HCT116 (cell line): ENCODE measurements at regions not wholly inside any gene's neighbourhood (a gene's known extent, or its start where the extent isn't known, plus 50 kb on each side); places are given as distances from the start of the nearest gene placed in this dataset.

ENCODE experiments used
- ATAC-seq: fragments of 200-7000 bp; cut with Tn5 transposase; 2 replicates; pipeline ENCODE4 v1.9.1; 2020; ENCODE audit warnings: mild to moderate bottlenecking, moderate library complexity
- BruUV-seq: library from RNA; stranded (reverse); fragments of 400-500 nt; replicated peaks from 2 replicates; lab custom pipeline; 2021; lab: Mats Ljungman, UMichigan
- CTCF ChIA-PET: fragments of 300-600 bp; sonication (Branson Sonifier 250); formaldehyde crosslinking; loops from one replicate; lab custom pipeline; 2021; ENCODE audit warnings: antibody characterized with exemption; lab: Charles Lee
- POLR2A ChIA-PET: fragments of 300-600, 350-600 bp; sonication (Branson Sonifier 250); formaldehyde crosslinking; loops from one replicate; lab custom pipeline; 2021; ENCODE audit warnings: antibody characterized with exemption; lab: Charles Lee
- RAD21 ChIA-PET, 2 experiments: fragments of 300-600 bp; sonication (Branson Sonifier 250); formaldehyde crosslinking; loops; one replicate each; lab custom pipeline; 2023; ENCODE audit warnings: low total read pairs in 2 of 2; ENCODE audit not compliant: uncharacterized antibody in 2 of 2, unreplicated experiment in 2 of 2, low non-redundant PET in 1 of 2; lab: Charles Lee
- DNase-seq: peaks from one replicate; pipeline ENCODE4 v3.0.0-alpha.2; 2010; ENCODE audit warnings: low read depth, low spot score
- H2AFZ ChIP-seq: fragments of 200-600 bp; shearing (Covaris generic), sonication (generic); 2 replicates; pipeline ENCODE4 v1.6.1; 2017; ENCODE audit warnings: low read depth, mixed run types, mixed read lengths, antibody characterized with exemption, low read length; ENCODE audit not compliant: poor library complexity, severe bottlenecking
- H3K27ac ChIP-seq: 2 replicates; pipeline ENCODE4 v1.5.1; 2012; ENCODE audit warnings: low read depth, low read length
- H3K27me3 ChIP-seq: fragments of 200-600 bp; sonication (generic); 2 replicates; pipeline ENCODE4 v1.6.1; 2016; ENCODE audit warnings: mixed run types, low read length, mixed read lengths; ENCODE audit not compliant: insufficient read depth
- H3K36me3 ChIP-seq, 2 experiments: fragments of 200-500 bp in 1 of 2; fragments of 200-600 bp in 1 of 2; sonication (Bioruptor generic) in 1 of 2; sonication (generic) in 1 of 2; 2 replicates each; pipeline versions ENCODE4 v1.5.1 to v1.6.1; 2014 to 2016; ENCODE audit warnings: low read length in 2 of 2, inconsistent platforms in 1 of 2, mixed read lengths in 1 of 2, mixed run types in 1 of 2; ENCODE audit not compliant: insufficient read depth in 2 of 2, control insufficient read depth in 1 of 2
- H3K4me1 ChIP-seq, 2 experiments: fragments of 200-600 bp in 1 of 2; sonication (generic) in 1 of 2; 2 replicates each; pipeline versions ENCODE4 v1.5.1 to v1.6.1; 2012 to 2017; ENCODE audit warnings: low read length in 2 of 2, inconsistent platforms in 1 of 2, mild to moderate bottlenecking in 1 of 2, mixed read lengths in 1 of 2, mixed run types in 1 of 2, moderate library complexity in 1 of 2; ENCODE audit not compliant: insufficient read depth in 2 of 2, control insufficient read depth in 1 of 2
- H3K4me2 ChIP-seq: fragments of 200-600 bp; sonication (generic); 2 replicates; pipeline ENCODE4 v1.6.1; 2017; ENCODE audit warnings: mixed run types, low read length, mixed read lengths
- H3K4me3 ChIP-seq, 2 experiments: fragments of 200-600 bp in 1 of 2; sonication (generic) in 1 of 2; replicated peaks in 1 of 2; 2 replicates each; pipeline ENCODE4 v1.5.1; 2011 to 2016; ENCODE audit warnings: low read length in 2 of 2, control low read depth in 1 of 2, low read depth in 1 of 2, mild to moderate bottlenecking in 1 of 2, mixed read lengths in 1 of 2, mixed run types in 1 of 2
- H3K79me2 ChIP-seq: fragments of 200-600 bp; sonication (generic); 2 replicates; pipeline ENCODE4 v1.6.1; 2017; ENCODE audit warnings: mild to moderate bottlenecking, mixed run types, low read length, moderate library complexity, mixed read lengths; ENCODE audit not compliant: insufficient read depth
- H3K9ac ChIP-seq: fragments of 200-600 bp; sonication (generic); 2 replicates; pipeline ENCODE4 v1.6.1; 2016; ENCODE audit warnings: low read length, mixed read lengths
- H3K9me2 ChIP-seq: fragments of 200-600 bp; sonication (generic), shearing (Covaris generic); 2 replicates; pipeline ENCODE4 v1.6.1; 2017; ENCODE audit warnings: mixed run types, mild to moderate bottlenecking, moderate library complexity; ENCODE audit not compliant: insufficient read depth
- H3K9me3 ChIP-seq, 2 experiments: fragments of 200-500 bp in 1 of 2; fragments of 200-600 bp in 1 of 2; sonication (Bioruptor generic) in 1 of 2; sonication (generic) in 1 of 2; 2 replicates each; pipeline ENCODE4 v1.6.1; 2014 to 2017; ENCODE audit warnings: low read length in 2 of 2, mixed read lengths in 2 of 2, inconsistent platforms in 1 of 2, low read depth in 1 of 2, mild to moderate bottlenecking in 1 of 2, mixed run types in 1 of 2, moderate library complexity in 1 of 2; ENCODE audit not compliant: control insufficient read depth in 1 of 2, insufficient read depth in 1 of 2
- H4K20me1 ChIP-seq: fragments of 200-600 bp; sonication (generic), shearing (Covaris generic); 2 replicates; pipeline ENCODE4 v1.6.1; 2017; ENCODE audit warnings: mixed run types, mild to moderate bottlenecking, moderate library complexity; ENCODE audit not compliant: insufficient read depth
- ELF1 ChIP-seq: IDR thresholded peaks from 2 replicates; pipeline ENCODE4 v1.6.1; 2012; ENCODE audit warnings: low read depth, borderline replicate concordance
- EZH2 ChIP-seq: fragments of 200-600 bp; sonication (generic); IDR thresholded peaks from 2 replicates; pipeline ENCODE4 v1.6.1; 2017; ENCODE audit warnings: antibody characterized with exemption, mixed run types
- FOSL1 ChIP-seq: IDR thresholded peaks from 2 replicates; pipeline ENCODE4 v1.6.1; 2012; ENCODE audit warnings: low read depth
- JUND ChIP-seq: IDR thresholded peaks from 2 replicates; pipeline ENCODE4 v1.6.1; 2012
- POLR2AphosphoS5 ChIP-seq: IDR thresholded peaks from 2 replicates; pipeline ENCODE4 v1.6.1; 2011; ENCODE audit warnings: mild to moderate bottlenecking, low read depth, low read length, moderate library complexity
- SIN3A ChIP-seq: IDR thresholded peaks from 2 replicates; pipeline ENCODE4 v1.6.1; 2012; ENCODE audit warnings: low read depth
- SP1 ChIP-seq: IDR thresholded peaks from 2 replicates; pipeline ENCODE4 v1.6.1; 2012; ENCODE audit warnings: low read depth
- SRF ChIP-seq: IDR thresholded peaks from 2 replicates; pipeline ENCODE4 v1.6.1; 2012; ENCODE audit warnings: low read depth
- TCF7L2 ChIP-seq: IDR thresholded peaks from 2 replicates; pipeline ENCODE4 v1.7.0; 2011; ENCODE audit warnings: borderline replicate concordance, inconsistent platforms; ENCODE audit not compliant: insufficient read depth, insufficient read length; ENCODE audit errors: extremely low read depth
- YY1 ChIP-seq: IDR thresholded peaks from 2 replicates; pipeline ENCODE4 v1.6.1; 2011; ENCODE audit warnings: low read length, low read depth, moderate library complexity, mild to moderate bottlenecking; ENCODE audit not compliant: insufficient replicate concordance; ENCODE audit errors: extremely low read depth
- ZFX ChIP-seq: fragments of 450-650 bp; IDR thresholded peaks from 2 replicates; pipeline ENCODE4 v1.6.1; 2017
- ZNF274 ChIP-seq: fragments of 200-500 bp; sonication (Bioruptor generic); IDR thresholded peaks from 2 replicates; pipeline ENCODE4 v1.6.1; 2014; ENCODE audit warnings: mild to moderate bottlenecking, low read depth, low read length, inconsistent platforms
- intact Hi-C: fragments of 100-400 bp; cut with micrococcal nuclease; formaldehyde crosslinking; loops from 2 replicates; pipeline ENCODE4 v1.10.0; 2022
- TF ChIP-seq, protein P1 (sequence below): IDR thresholded peaks from 2 replicates; pipeline ENCODE4 v1.6.1; 2012; ENCODE audit warnings: low read depth
- TF ChIP-seq, protein P2 (sequence below): IDR thresholded peaks from 2 replicates; pipeline ENCODE4 v1.6.1; 2011; ENCODE audit warnings: mild to moderate bottlenecking, low read length, moderate library complexity; ENCODE audit not compliant: insufficient replicate concordance; ENCODE audit errors: extremely low read depth
- TF ChIP-seq, protein P3 (sequence below): IDR thresholded peaks from 2 replicates; pipeline ENCODE4 v1.6.1; 2012

DNA sequence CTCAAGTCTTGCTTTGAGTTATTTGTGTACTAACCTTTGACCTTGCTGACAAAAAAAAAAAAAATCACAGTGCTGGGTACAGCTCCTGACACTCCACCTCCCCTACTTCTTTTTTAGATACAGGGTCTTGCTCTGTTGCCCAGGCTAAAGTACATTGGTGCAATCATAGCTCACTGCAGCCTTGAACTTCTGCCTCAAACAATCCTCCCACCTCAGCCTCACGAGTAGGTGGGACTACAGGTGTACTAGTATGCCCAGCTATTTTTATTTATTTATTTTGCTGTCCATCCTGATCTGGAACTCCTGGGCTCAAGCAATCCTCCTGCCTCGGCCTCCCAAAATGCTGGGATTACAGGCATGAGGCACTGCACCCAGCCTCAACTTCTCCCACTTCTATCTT, 57.2 kb upstream of the KCNMB1 start:
- H3K9me2 ChIP-seq, result no peaks in the 10 kb centered on the region
- CTCF ChIA-PET, result no interaction called here
- H3K4me3 ChIP-seq, result no peak overlapping the region
- intact Hi-C loops, result no loop called here
- no peak overlapping the region for H3K4me2 ChIP-seq
- no peaks in the 10 kb centered on the region for H3K79me2 ChIP-seq
- DNase-seq (no peak), ATAC-seq (no peak)
- no TSS peak for BruUV-seq
- no peak overlapping the region for H3K9ac ChIP-seq
- no peaks in the 10 kb centered on the region for H3K9me3 ChIP-seq
- H3K36me3 ChIP-seq, result no peaks in the 10 kb centered on the region
- H3K27me3 ChIP-seq, result peaks cover 9% of the 10 kb centered on the region; the same call in 1 of the 2 replicates
- POLR2A ChIA-PET, result no interaction called here
- RAD21 ChIA-PET, result no interaction called here
- H4K20me1 ChIP-seq, result no peaks in the 10 kb centered on the region
- H3K27ac ChIP-seq, result no peak overlapping the region
- TF ChIP-seq, protein P1, sequence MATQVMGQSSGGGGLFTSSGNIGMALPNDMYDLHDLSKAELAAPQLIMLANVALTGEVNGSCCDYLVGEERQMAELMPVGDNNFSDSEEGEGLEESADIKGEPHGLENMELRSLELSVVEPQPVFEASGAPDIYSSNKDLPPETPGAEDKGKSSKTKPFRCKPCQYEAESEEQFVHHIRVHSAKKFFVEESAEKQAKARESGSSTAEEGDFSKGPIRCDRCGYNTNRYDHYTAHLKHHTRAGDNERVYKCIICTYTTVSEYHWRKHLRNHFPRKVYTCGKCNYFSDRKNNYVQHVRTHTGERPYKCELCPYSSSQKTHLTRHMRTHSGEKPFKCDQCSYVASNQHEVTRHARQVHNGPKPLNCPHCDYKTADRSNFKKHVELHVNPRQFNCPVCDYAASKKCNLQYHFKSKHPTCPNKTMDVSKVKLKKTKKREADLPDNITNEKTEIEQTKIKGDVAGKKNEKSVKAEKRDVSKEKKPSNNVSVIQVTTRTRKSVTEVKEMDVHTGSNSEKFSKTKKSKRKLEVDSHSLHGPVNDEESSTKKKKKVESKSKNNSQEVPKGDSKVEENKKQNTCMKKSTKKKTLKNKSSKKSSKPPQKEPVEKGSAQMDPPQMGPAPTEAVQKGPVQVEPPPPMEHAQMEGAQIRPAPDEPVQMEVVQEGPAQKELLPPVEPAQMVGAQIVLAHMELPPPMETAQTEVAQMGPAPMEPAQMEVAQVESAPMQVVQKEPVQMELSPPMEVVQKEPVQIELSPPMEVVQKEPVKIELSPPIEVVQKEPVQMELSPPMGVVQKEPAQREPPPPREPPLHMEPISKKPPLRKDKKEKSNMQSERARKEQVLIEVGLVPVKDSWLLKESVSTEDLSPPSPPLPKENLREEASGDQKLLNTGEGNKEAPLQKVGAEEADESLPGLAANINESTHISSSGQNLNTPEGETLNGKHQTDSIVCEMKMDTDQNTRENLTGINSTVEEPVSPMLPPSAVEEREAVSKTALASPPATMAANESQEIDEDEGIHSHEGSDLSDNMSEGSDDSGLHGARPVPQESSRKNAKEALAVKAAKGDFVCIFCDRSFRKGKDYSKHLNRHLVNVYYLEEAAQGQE, result no peak
- TF ChIP-seq, protein P2, sequence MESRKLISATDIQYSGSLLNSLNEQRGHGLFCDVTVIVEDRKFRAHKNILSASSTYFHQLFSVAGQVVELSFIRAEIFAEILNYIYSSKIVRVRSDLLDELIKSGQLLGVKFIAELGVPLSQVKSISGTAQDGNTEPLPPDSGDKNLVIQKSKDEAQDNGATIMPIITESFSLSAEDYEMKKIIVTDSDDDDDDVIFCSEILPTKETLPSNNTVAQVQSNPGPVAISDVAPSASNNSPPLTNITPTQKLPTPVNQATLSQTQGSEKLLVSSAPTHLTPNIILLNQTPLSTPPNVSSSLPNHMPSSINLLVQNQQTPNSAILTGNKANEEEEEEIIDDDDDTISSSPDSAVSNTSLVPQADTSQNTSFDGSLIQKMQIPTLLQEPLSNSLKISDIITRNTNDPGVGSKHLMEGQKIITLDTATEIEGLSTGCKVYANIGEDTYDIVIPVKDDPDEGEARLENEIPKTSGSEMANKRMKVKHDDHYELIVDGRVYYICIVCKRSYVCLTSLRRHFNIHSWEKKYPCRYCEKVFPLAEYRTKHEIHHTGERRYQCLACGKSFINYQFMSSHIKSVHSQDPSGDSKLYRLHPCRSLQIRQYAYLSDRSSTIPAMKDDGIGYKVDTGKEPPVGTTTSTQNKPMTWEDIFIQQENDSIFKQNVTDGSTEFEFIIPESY, result no peak
- TF ChIP-seq ZNF274, result no peak
- TF ChIP-seq FOSL1, result no peak
- no peak for TF ChIP-seq SRF
- no peak for TF ChIP-seq EZH2
- TF ChIP-seq ELF1, result no peak
- no peak for TF ChIP-seq SIN3A
- TF ChIP-seq POLR2AphosphoS5, result no peak
- TF ChIP-seq, protein P3, sequence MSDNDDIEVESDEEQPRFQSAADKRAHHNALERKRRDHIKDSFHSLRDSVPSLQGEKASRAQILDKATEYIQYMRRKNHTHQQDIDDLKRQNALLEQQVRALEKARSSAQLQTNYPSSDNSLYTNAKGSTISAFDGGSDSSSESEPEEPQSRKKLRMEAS, result no peak
- TF ChIP-seq TCF7L2, result no peak
- TF ChIP-seq YY1, result no peak
- TF ChIP-seq SP1, result no peak
- no peak for TF ChIP-seq ZFX
- no peak for TF ChIP-seq JUND
- no peak overlapping the region for H2AFZ ChIP-seq
- H3K4me1 ChIP-seq, result no peaks in the 10 kb centered on the region
